NT2/D1 (cell line): ENCODE measurements at regions not wholly inside any gene's neighbourhood (a gene's known extent, or its start where the extent isn't known, plus 50 kb on each side); places are given as distances from the start of the nearest gene placed in this dataset.

ENCODE experiments used
- DNase-seq: peaks from one replicate; pipeline ENCODE4 v3.0.0-alpha.2; 2011; ENCODE audit warnings: low read depth, low spot score
- H3K27me3 ChIP-seq: 2 replicates; pipeline ENCODE4 v1.6.0; 2011; ENCODE audit warnings: mild to moderate bottlenecking; ENCODE audit not compliant: insufficient read length, insufficient read depth
- H3K36me3 ChIP-seq: 2 replicates; pipeline ENCODE4 v1.6.1; 2011; ENCODE audit warnings: mild to moderate bottlenecking, low read length, mixed read lengths; ENCODE audit not compliant: insufficient read depth, insufficient read length
- H3K4me1 ChIP-seq: 2 replicates; pipeline ENCODE4 v1.5.1; 2011; ENCODE audit not compliant: insufficient read depth, insufficient read length
- H3K4me3 ChIP-seq: 2 replicates; pipeline ENCODE4 v1.5.1; 2011; ENCODE audit warnings: low read depth; ENCODE audit not compliant: insufficient read length
- H3K9ac ChIP-seq: 2 replicates; pipeline ENCODE4 v1.6.0; 2011; ENCODE audit warnings: low read depth; ENCODE audit not compliant: insufficient read length
- H3K9me3 ChIP-seq: 2 replicates; pipeline ENCODE4 v1.5.1; 2011; ENCODE audit warnings: mild to moderate bottlenecking, low read length; ENCODE audit not compliant: insufficient read depth
- SUZ12 ChIP-seq: IDR thresholded peaks from 2 replicates; pipeline ENCODE4 v1.6.1; 2011; ENCODE audit not compliant: insufficient read length, insufficient read depth; ENCODE audit errors: extremely low read depth
- YY1 ChIP-seq: IDR thresholded peaks from 2 replicates; pipeline ENCODE4 v1.6.1; 2011; ENCODE audit not compliant: insufficient read length, insufficient read depth
- ZNF274 ChIP-seq: IDR thresholded peaks from 2 replicates; pipeline ENCODE4 v1.6.1; 2011; ENCODE audit warnings: mild to moderate bottlenecking, low read depth, low read length

DNA sequence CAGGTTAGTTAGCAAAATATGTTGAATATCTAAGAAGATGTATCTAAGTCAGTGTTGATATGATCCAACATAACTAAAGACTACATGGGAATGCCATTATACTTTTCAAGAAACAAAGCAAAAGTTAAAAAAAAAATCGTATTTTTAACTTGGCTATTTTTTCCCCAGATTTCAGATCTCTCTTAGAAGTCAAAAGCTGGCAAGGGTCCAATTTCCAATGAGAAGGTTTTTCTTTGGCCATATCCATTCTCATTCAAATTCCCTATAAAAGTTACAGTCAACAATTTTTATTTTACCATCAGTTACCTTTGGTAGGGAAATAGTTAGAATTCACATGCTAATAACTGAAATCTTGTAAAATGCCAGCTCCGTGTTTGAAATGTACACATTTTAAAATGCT lies 70.5 kb upstream of the FAT3 start:
- H3K4me3 ChIP-seq, result no peak overlapping the region
- no peaks in the 10 kb centered on the region for H3K9me3 ChIP-seq
- H3K4me1 ChIP-seq, result no peaks in the 10 kb centered on the region
- no peaks in the 10 kb centered on the region for H3K27me3 ChIP-seq
- TF ChIP-seq YY1, result no peak
- TF ChIP-seq SUZ12, result no peak
- TF ChIP-seq ZNF274, result no peak
- no peak overlapping the region for H3K9ac ChIP-seq
- H3K36me3 ChIP-seq, result no peaks in the 10 kb centered on the region
- no peak for DNase-seq

GRCh38 chr11:92153542-92153941 lies 71.1 kb upstream of the FAT3 start:
- Histone ChIP-seq H3K4me1 (no peaks in the 10 kb centered on the region), H3K9me3 (no peaks in the 10 kb centered on the region), H3K36me3 (no peaks in the 10 kb centered on the region), H3K9ac (no peak overlapping the region), H3K27me3 (no peaks in the 10 kb centered on the region), H3K4me3 (no peak overlapping the region)
- TF ChIP-seq SUZ12, result no peak
- no peak for TF ChIP-seq ZNF274
- TF ChIP-seq YY1, result no peak
- no peak for DNase-seq

DNA sequence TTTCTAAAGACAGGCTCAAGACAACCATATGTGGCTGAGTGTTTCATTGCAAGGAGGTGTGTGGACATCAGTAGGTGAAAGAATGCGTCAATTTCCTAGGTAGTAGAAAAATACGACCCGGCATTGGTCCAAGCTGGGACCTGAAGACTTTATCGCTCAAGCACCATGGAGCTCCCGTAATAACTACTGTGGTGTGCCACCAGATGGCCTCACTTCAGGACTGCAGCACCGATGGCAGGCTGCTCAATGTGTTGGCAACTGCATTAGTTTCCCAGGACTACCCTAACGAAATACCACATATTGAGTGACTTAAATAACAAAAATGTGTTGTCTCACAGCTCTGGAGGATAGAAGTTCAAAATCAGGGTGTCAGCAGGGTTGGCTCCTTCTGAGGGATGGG lies 72.4 kb upstream of the FAT3 start:
- no peaks in the 10 kb centered on the region for H3K9me3 ChIP-seq
- H3K9ac ChIP-seq, result no peak overlapping the region
- TF ChIP-seq SUZ12 (no peak), ZNF274 (no peak), YY1 (no peak)
- H3K36me3 ChIP-seq, result no peaks in the 10 kb centered on the region
- H3K27me3 ChIP-seq, result no peaks in the 10 kb centered on the region
- peak; percentile 22 for DNase-seq
- H3K4me1 ChIP-seq, result no peaks in the 10 kb centered on the region
- H3K4me3 ChIP-seq, result no peak overlapping the region

DNA sequence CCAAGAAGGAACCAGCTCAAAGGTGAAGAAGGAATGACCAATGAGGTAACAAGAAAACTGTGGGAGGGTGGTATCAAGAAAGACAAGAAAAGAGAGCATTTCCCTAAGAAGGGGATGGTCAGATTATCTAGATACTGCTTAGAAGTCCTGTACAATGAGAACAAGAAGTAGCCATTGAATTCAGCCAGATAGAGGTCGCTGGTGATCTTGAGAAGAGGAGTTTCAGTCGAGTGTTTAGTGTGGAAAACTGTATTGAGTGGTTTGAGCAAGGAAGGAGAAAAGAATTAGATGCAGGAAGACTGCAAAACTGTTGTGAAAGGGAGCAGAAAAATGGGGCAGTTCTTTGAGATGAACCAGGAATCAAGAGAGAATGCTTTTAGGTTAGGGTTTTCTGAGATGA lies 74.6 kb upstream of the FAT3 start:
- Histone ChIP-seq H3K9me3 (no peaks in the 10 kb centered on the region), H3K27me3 (no peaks in the 10 kb centered on the region), H3K9ac (no peak overlapping the region), H3K4me1 (no peaks in the 10 kb centered on the region), H3K36me3 (no peaks in the 10 kb centered on the region), H3K4me3 (no peak overlapping the region)
- DNase-seq, result no peak
- TF ChIP-seq YY1 (no peak), ZNF274 (no peak), SUZ12 (no peak)

DNA sequence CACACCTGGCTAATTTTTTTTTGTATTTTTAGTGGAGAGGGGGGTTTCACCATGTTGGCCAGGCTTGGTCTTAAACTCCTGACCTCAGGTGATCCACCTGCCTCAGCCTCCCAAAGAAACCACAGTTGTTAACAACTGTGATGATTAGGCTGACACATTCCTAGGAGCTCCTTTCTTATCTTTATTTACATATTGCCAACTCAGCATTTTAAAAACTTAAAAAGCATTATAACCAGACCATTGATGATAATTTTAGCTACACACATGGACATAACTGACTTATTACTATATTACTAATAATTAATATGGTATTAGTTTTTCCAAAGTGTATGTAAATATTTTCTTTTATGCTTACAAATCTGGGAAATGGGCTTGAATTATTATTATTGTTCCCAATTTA lies 82.9 kb upstream of the FAT3 start:
- H3K9me3 ChIP-seq, result no peaks in the 10 kb centered on the region
- TF ChIP-seq ZNF274 (no peak), SUZ12 (no peak), YY1 (no peak)
- H3K9ac ChIP-seq, result no peak overlapping the region
- H3K4me1 ChIP-seq, result no peaks in the 10 kb centered on the region
- DNase-seq, result no peak
- H3K36me3 ChIP-seq, result no peaks in the 10 kb centered on the region
- no peaks in the 10 kb centered on the region for H3K27me3 ChIP-seq
- no peak overlapping the region for H3K4me3 ChIP-seq

- TF ChIP-seq SUZ12 (no peak), ZNF274 (no peak), YY1 (no peak)
- no peaks in the 10 kb centered on the region for H3K9me3 ChIP-seq
- H3K4me3 ChIP-seq, result no peak overlapping the region
- DNase-seq, result no peak
- no peaks in the 10 kb centered on the region for H3K36me3 ChIP-seq
- H3K9ac ChIP-seq, result no peak overlapping the region
- no peaks in the 10 kb centered on the region for H3K4me1 ChIP-seq
- no peaks in the 10 kb centered on the region for H3K27me3 ChIP-seq
Measured at GRCh38 chr11:92141159-92141558, 83.5 kb upstream of the FAT3 start.

DNA sequence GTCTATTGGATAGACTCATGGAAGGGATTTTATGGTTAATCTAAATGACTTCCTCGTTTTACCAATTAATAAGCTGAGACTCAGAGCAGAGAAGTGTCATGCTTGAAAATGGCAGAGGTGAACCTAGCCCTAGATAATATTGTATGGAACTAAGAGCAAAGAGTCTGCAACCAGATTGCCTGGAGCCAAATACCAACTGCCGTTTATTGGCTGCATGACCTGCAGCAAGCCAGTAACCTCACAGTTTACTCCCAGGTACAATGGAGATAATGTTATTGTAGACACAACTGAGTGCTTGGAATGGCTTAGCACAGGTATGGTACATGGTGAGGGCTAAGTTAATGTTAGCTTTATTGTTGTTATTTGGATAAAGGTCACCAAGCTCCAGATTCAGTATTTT lies 84.6 kb upstream of the FAT3 start:
- TF ChIP-seq ZNF274 (no peak), SUZ12 (no peak), YY1 (no peak)
- H3K36me3 ChIP-seq, result no peaks in the 10 kb centered on the region
- H3K9ac ChIP-seq, result no peak overlapping the region
- no peak overlapping the region for H3K4me3 ChIP-seq
- H3K4me1 ChIP-seq, result no peaks in the 10 kb centered on the region
- no peaks in the 10 kb centered on the region for H3K27me3 ChIP-seq
- DNase-seq, result no peak
- no peaks in the 10 kb centered on the region for H3K9me3 ChIP-seq

- Histone ChIP-seq H3K36me3 (no peaks in the 10 kb centered on the region), H3K27me3 (no peaks in the 10 kb centered on the region), H3K9ac (no peak overlapping the region), H3K4me1 (no peaks in the 10 kb centered on the region), H3K4me3 (no peak overlapping the region), H3K9me3 (no peaks in the 10 kb centered on the region)
- no peak for DNase-seq
- TF ChIP-seq SUZ12, result no peak
- no peak for TF ChIP-seq ZNF274
- no peak for TF ChIP-seq YY1
Measured at GRCh38 chr11:92138296-92138695, 86.3 kb upstream of the FAT3 start.
